ENCODE measurements at regions not wholly inside any gene's neighbourhood (a gene's known extent, or its start where the extent isn't known, plus 50 kb on each side); places are given as distances from the start of the nearest gene placed in this dataset.

- TF ChIP-seq POLR2A (IDR thresholded peaks at IDR 0.05; ENCODE audit: low read depth, low read length) (no peak), POLR2AphosphoS5 (IDR thresholded peaks at IDR 0.05; ENCODE audit: low read depth, low read length) (no peak), TAF1 (IDR thresholded peaks at IDR 0.05; ENCODE audit: borderline replicate concordance, low read depth, low read length) (no peak)
These were observed 422.4 kb downstream of the INHBA start for GRCh38 chr7:41280491-41280890.
